Activated CD8-positive, alpha-beta T cell treated with anti-CD3 and anti-CD28 coated beads for 36 hours (primary cell): ENCODE measurements at regions not wholly inside any gene's neighbourhood (a gene's known extent, or its start where the extent isn't known, plus 50 kb on each side); places are given as distances from the start of the nearest gene placed in this dataset.
"Not testable (repeated sequence)": the region's sequence is repeated elsewhere in the genome, so short reads cannot be mapped to it uniquely, and the experiment has no call there.

Source experiments
- ATAC-seq: fragments of 200-7000 bp; cut with Tn5 transposase; one replicate; pipeline ENCODE4 v1.10.0; 2021; ENCODE audit warnings: mild to moderate bottlenecking, moderate library complexity
- CTCF ChIA-PET: fragments of 350-600 bp; sonication (Branson Sonifier 250); formaldehyde crosslinking; loops from one replicate; lab custom pipeline; 2021; ENCODE audit warnings: antibody characterized with exemption; lab: Charles Lee
- POLR2A ChIA-PET: fragments of 350-600 bp; sonication (Branson Sonifier 250); formaldehyde crosslinking; loops from one replicate; lab custom pipeline; 2021; ENCODE audit warnings: antibody characterized with exemption; lab: Charles Lee
- DNase-seq: peaks from one replicate; pipeline ENCODE4 v3.0.0-alpha.2; 2020
- H3K27ac Mint-ChIP-seq: one replicate; pipeline ENCODE4 v1.8.0; 2021; ENCODE audit warnings: mild to moderate bottlenecking, mixed read lengths
- H3K27me3 Mint-ChIP-seq: one replicate; pipeline ENCODE4 v1.8.0; 2021; ENCODE audit warnings: mixed read lengths
- H3K36me3 Mint-ChIP-seq: one replicate; pipeline ENCODE4 v1.8.0; 2021; ENCODE audit warnings: low read depth, mixed read lengths
- H3K4me1 Mint-ChIP-seq: one replicate; pipeline ENCODE4 v1.8.0; 2021; ENCODE audit warnings: low read depth, mixed read lengths
- H3K4me3 Mint-ChIP-seq: one replicate; pipeline ENCODE4 v1.8.0; 2021; ENCODE audit warnings: mild to moderate bottlenecking, moderate library complexity, mixed read lengths
- H3K9me3 Mint-ChIP-seq: one replicate; pipeline ENCODE4 v1.8.0; 2021; ENCODE audit warnings: mixed read lengths
- intact Hi-C: fragments of 100-400 bp; cut with micrococcal nuclease; formaldehyde crosslinking; loops from one replicate; pipeline ENCODE4 v1.10.0; 2022
- TF ChIP-seq, protein P1 (sequence below): fragments of 200-600 bp; IDR thresholded peaks from one replicate; pipeline ENCODE4 v1.8.0; 2022; ENCODE audit warnings: antibody characterized with exemption, mild to moderate bottlenecking

DNA sequence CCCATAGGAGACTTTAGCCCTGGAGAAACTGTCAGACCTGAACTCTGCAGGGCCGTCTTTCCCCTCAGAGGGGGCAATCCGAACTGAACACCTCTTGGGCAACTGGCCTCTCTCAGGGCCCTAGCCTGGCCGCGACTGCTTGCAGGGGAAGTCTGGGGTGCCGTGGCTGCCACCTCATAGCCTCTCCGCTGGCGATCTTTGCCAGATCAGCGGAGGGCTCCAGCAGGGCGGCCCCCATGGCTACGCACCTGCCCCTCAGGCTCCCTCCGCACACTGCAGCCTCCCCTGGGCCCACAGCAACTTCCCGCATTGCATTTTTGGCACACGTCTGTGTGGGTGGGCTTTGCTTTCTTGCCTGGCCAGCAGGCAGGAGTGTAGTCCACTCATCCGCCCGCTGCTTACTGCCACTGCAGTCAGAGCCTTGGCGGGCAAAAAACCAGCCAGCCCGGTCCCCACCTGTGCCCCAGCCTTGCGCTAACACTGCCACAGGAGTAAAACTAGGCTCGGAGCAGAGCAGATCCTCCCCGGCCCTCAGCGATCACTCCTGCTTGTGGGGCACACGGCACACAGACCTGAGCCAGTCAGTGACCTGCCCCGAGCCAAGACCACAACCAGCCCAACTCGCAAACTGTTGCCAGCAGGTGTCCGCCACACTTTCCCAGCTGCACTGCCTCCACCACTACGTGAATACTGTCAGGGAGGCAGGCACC, 266.8 kb upstream of the CBLB start:
- DNase-seq (no peak), ATAC-seq (no peak)
- Mint-ChIP-seq H3K27ac (no peak overlapping the region), H3K27me3 (no peaks in the 10 kb centered on the region), H3K4me3 (no peak overlapping the region), H3K4me1 (peaks cover 17% of the 10 kb centered on the region), H3K36me3 (no peaks in the 10 kb centered on the region), H3K9me3 (peaks cover 3% of the 10 kb centered on the region)
- TF ChIP-seq, protein P1, sequence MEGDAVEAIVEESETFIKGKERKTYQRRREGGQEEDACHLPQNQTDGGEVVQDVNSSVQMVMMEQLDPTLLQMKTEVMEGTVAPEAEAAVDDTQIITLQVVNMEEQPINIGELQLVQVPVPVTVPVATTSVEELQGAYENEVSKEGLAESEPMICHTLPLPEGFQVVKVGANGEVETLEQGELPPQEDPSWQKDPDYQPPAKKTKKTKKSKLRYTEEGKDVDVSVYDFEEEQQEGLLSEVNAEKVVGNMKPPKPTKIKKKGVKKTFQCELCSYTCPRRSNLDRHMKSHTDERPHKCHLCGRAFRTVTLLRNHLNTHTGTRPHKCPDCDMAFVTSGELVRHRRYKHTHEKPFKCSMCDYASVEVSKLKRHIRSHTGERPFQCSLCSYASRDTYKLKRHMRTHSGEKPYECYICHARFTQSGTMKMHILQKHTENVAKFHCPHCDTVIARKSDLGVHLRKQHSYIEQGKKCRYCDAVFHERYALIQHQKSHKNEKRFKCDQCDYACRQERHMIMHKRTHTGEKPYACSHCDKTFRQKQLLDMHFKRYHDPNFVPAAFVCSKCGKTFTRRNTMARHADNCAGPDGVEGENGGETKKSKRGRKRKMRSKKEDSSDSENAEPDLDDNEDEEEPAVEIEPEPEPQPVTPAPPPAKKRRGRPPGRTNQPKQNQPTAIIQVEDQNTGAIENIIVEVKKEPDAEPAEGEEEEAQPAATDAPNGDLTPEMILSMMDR = no peak
- POLR2A ChIA-PET = no interaction called here
- intact Hi-C loops = no loop called here
- CTCF ChIA-PET = no interaction called here

DNA sequence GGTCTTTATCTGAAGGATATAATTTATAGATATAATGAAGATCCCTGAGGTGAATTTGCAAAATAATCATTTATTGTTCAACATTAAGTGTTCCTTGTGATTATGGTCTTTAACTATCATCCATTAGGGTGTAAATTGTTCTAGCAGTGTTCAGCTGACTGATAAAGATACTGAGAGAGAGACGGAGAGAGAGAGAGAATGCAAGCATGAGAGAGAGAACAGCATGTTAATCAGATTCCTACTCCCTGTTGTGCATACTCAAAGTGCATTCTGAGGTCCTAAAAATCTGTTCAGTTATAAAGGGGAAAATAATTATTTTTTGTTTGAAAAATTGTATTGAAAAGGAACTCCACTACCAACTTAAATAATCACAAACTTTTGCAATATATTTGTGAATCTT, 271.0 kb upstream of the CBLB start:
- Mint-ChIP-seq H3K4me3 (no peak overlapping the region), H3K27ac (no peak overlapping the region), H3K36me3 (peaks cover 1% of the 10 kb centered on the region), H3K4me1 (peaks cover 8% of the 10 kb centered on the region), H3K27me3 (no peaks in the 10 kb centered on the region), H3K9me3 (peaks cover 7% of the 10 kb centered on the region)
- POLR2A ChIA-PET = no interaction called here
- intact Hi-C loops = no loop called here
- DNase-seq = no peak
- CTCF ChIA-PET = interaction anchor here (1.1 kb wide), 1 partner anchor 16 kb away, joined by 3 read pairs; no protein-coding TSS in a partner anchor
- no peak for ATAC-seq
- TF ChIP-seq, protein P1 = no peak

DNA sequence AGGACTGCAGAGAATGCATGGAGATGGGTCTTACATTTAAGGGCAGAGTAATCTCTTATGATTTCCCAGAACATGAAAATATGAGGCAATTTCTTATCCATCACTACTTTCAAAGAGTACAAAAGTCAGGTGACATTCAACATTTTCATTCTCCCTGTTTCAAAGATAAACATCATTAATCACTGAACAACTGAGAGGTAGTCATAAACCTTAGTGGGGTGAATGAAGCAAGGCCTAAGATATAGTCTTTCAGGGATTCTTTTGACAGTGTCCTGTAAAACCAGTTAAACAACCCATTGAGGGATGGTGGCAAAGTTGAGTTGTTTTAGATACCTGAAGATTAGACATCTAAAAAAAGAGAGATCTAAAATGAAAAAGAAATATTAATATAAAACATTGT, 271.6 kb upstream of the CBLB start:
- TF ChIP-seq, protein P1 = no peak
- Mint-ChIP-seq H3K4me3 (no peak overlapping the region), H3K27me3 (no peaks in the 10 kb centered on the region), H3K27ac (no peak overlapping the region), H3K36me3 (peaks cover 1% of the 10 kb centered on the region), H3K4me1 (peaks cover 8% of the 10 kb centered on the region), H3K9me3 (peaks cover 10% of the 10 kb centered on the region)
- ChIA-PET CTCF (interaction anchor here (1.1 kb wide), 1 partner anchor 16 kb away, joined by 3 read pairs; no protein-coding TSS in a partner anchor), POLR2A (no interaction called here)
- ATAC-seq = no peak
- no peak for DNase-seq
- intact Hi-C loops = no loop called here

DNA sequence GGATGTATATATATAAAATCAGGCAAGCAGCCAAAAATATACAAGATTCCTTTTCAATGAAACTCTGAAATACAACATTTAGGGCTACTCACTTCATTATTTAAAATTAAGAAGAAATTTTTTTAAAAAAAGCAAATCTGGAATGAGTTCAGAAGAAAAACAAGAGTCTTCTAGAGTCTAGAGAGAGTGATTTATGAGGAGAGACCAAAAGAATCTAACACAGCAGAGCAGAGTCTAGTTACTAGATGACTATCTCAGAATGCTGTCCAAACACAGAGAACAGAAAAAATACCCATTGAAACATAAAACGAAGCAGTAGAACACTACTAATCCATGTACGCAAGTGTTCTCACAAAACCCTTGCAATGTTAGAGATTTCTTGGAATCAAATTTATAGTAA, 275.2 kb upstream of the CBLB start:
- Mint-ChIP-seq H3K4me3 (no peak overlapping the region), H3K36me3 (peaks cover 12% of the 10 kb centered on the region), H3K27me3 (no peaks in the 10 kb centered on the region), H3K9me3 (peaks cover 22% of the 10 kb centered on the region), H3K4me1 (peaks cover 8% of the 10 kb centered on the region), H3K27ac (no peak overlapping the region)
- TF ChIP-seq, protein P1 = no peak
- DNase-seq (no peak), ATAC-seq (no peak)
- intact Hi-C loops = no loop called here
- CTCF ChIA-PET = no interaction called here
- POLR2A ChIA-PET = no interaction called here

DNA sequence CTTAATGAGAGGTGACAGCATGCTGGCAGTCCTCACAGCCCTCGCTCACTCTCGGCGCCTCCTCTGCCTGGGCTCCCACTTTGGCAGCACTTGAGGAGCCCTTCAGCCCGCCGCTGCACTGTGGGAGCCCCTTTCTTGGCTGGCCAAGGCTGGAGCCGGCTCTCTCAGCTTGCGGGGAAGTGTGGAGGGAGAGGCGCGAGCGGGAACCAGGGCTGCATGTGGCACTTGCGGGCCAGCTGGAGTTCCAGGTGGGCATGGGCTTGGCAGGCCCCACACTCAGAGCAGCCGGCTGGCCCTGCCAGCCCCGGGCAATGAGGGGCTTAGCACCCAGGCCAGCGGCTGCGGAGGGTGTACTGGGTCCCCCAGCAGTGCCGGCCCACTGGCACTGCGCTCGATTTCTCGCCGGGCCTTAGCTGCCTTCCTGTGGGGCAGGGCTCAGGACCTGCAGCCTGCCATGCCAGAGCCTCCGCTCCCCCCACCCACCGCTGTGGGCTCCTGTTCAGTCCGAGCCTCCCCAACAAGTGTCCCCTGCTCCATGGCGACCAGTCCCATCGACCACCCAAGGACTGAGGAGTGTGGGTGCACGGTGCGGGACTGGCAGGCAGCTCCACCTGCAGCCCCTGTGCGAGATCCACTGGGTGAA, 279.7 kb upstream of the CBLB start:
- H3K27me3 Mint-ChIP-seq, DNase-seq, ATAC-seq, CTCF ChIA-PET, H3K27ac Mint-ChIP-seq, H3K4me1 Mint-ChIP-seq, H3K4me3 Mint-ChIP-seq, intact Hi-C loops, POLR2A ChIA-PET: not testable (repeated sequence)
- Mint-ChIP-seq H3K9me3 (peaks cover 21% of the 10 kb centered on the region), H3K36me3 (peaks cover 13% of the 10 kb centered on the region)
